ELR (cell line): ENCODE measurements at regions not wholly inside any gene's neighbourhood (a gene's known extent, or its start where the extent isn't known, plus 50 kb on each side); places are given as distances from the start of the nearest gene placed in this dataset.

Source experiments
- DNase-seq: peaks from one replicate; pipeline ENCODE4 v3.0.0-alpha.2; 2015; ENCODE audit warnings: low read depth

GRCh38 chr6:93083337-93084230 is 335.8 kb downstream of the EPHA7 start:
- no peak for DNase-seq

- DNase-seq, result no peak
These were observed 337.5 kb downstream of the EPHA7 start for GRCh38 chr6:93081901-93082300.

GRCh38 chr6:93079061-93079460 is 340.3 kb downstream of the EPHA7 start:
- no peak for DNase-seq

GRCh38 chr6:93073811-93074210 is 345.5 kb downstream of the EPHA7 start:
- no peak for DNase-seq

- no peak for DNase-seq
These were observed 349.5 kb downstream of the EPHA7 start for GRCh38 chr6:93069856-93070255.

- DNase-seq, result no peak
These were observed 359.4 kb downstream of the EPHA7 start for GRCh38 chr6:93059911-93060310.

- no peak for DNase-seq
These were observed 361.8 kb downstream of the EPHA7 start for GRCh38 chr6:93057584-93057983.

GRCh38 chr6:93048381-93048780 is 371.0 kb downstream of the EPHA7 start:
- no peak for DNase-seq

GRCh38 chr6:93047033-93047432 is 372.3 kb downstream of the EPHA7 start:
- no peak for DNase-seq

GRCh38 chr6:93045156-93045555 is 374.2 kb downstream of the EPHA7 start:
- no peak for DNase-seq

- DNase-seq, result no peak
These were observed 379.0 kb downstream of the EPHA7 start for GRCh38 chr6:93040375-93040774.

GRCh38 chr6:93036835-93037234 is 382.5 kb downstream of the EPHA7 start:
- DNase-seq, result no peak

- no peak for DNase-seq
These were observed 383.6 kb downstream of the EPHA7 start for GRCh38 chr6:93035756-93036155.

GRCh38 chr6:93021235-93021915 is 398.0 kb downstream of the EPHA7 start:
- no peak for DNase-seq

- DNase-seq, result no peak
These were observed 401.7 kb downstream of the EPHA7 start for GRCh38 chr6:93017626-93018025.

- no peak for DNase-seq
These were observed 402.1 kb downstream of the EPHA7 start for GRCh38 chr6:93017213-93017612.

GRCh38 chr6:93013054-93013453 is 406.3 kb downstream of the EPHA7 start:
- no peak for DNase-seq

- DNase-seq, result no peak
These were observed 411.0 kb downstream of the EPHA7 start for GRCh38 chr6:93008375-93008774.

- DNase-seq, result no peak
These were observed 429.7 kb downstream of the EPHA7 start for GRCh38 chr6:92989656-92990055.

- no peak for DNase-seq
These were observed 440.1 kb downstream of the EPHA7 start for GRCh38 chr6:92979281-92979680.

- DNase-seq, result no peak
These were observed 442.3 kb downstream of the EPHA7 start for GRCh38 chr6:92977018-92977417.

- no peak for DNase-seq
These were observed 452.0 kb downstream of the EPHA7 start for GRCh38 chr6:92967362-92967761.

GRCh38 chr6:92962846-92963245 is 456.5 kb downstream of the EPHA7 start:
- DNase-seq, result no peak
